DOHH2 (cell line): ENCODE measurements at regions not wholly inside any gene's neighbourhood (a gene's known extent, or its start where the extent isn't known, plus 50 kb on each side); places are given as distances from the start of the nearest gene placed in this dataset.

Experiments
- H3F3A ChIP-seq: fragments of 200-600 bp; sonication (generic), shearing (Covaris generic); 2 replicates; pipeline ENCODE4 v1.6.0; 2016; ENCODE audit warnings: antibody characterized with exemption, mild to moderate bottlenecking; ENCODE audit not compliant: control insufficient read depth, insufficient read depth
- H3K27ac ChIP-seq: fragments of 200-600 bp; sonication (generic); 2 replicates; pipeline ENCODE4 v1.5.1; 2014; ENCODE audit warnings: low read depth, mild to moderate bottlenecking, low read length, moderate library complexity
- H3K27me3 ChIP-seq: fragments of 200-600 bp; sonication (generic); 2 replicates; pipeline ENCODE4 v1.6.1; 2014; ENCODE audit warnings: mild to moderate bottlenecking, low read length, mixed read lengths; ENCODE audit not compliant: control insufficient read depth
- H3K36me3 ChIP-seq: fragments of 200-600 bp; sonication (generic); 2 replicates; pipeline ENCODE4 v1.6.1; 2014; ENCODE audit warnings: mild to moderate bottlenecking, low read length, moderate library complexity, mixed read lengths; ENCODE audit not compliant: control insufficient read depth
- H3K4me1 ChIP-seq: fragments of 200-600 bp; sonication (generic); 2 replicates; pipeline ENCODE4 v1.6.1; 2014; ENCODE audit warnings: mild to moderate bottlenecking, low read length, mixed read lengths; ENCODE audit not compliant: control insufficient read depth
- H3K4me2 ChIP-seq: fragments of 200-600 bp; sonication (generic); 2 replicates; pipeline ENCODE4 v1.6.0; 2014; ENCODE audit warnings: mild to moderate bottlenecking, low read length, moderate library complexity
- H3K4me3 ChIP-seq: fragments of 200-600 bp; sonication (generic); 2 replicates; pipeline ENCODE4 v1.5.1; 2014; ENCODE audit warnings: mild to moderate bottlenecking, low read length, mixed read lengths
- H3K79me2 ChIP-seq: fragments of 200-600 bp; sonication (generic); 2 replicates; pipeline ENCODE4 v1.6.1; 2014; ENCODE audit warnings: mild to moderate bottlenecking, low read length, mixed read lengths; ENCODE audit not compliant: control insufficient read depth
- H3K9me2 ChIP-seq: fragments of 200-600 bp; sonication (generic); replicated peaks from 2 replicates; pipeline ENCODE4 v1.6.1; 2014; ENCODE audit warnings: mild to moderate bottlenecking, low read length, mixed read lengths; ENCODE audit not compliant: control insufficient read depth
- H3K9me3 ChIP-seq: fragments of 200-600 bp; sonication (generic); 2 replicates; pipeline ENCODE4 v1.6.1; 2014; ENCODE audit warnings: antibody characterized with exemption, low read length, mixed read lengths; ENCODE audit not compliant: control insufficient read depth, insufficient read depth
- H4K20me1 ChIP-seq: fragments of 200-600 bp; sonication (generic); 2 replicates; pipeline ENCODE4 v1.6.0; 2014; ENCODE audit warnings: low read depth, mild to moderate bottlenecking, antibody characterized with exemption, low read length, moderate library complexity; ENCODE audit not compliant: control insufficient read depth, insufficient read depth
- EZH2phosphoT487 ChIP-seq: fragments of 200-600 bp; sonication (generic); IDR thresholded peaks from 2 replicates; pipeline ENCODE4 v1.6.1; 2017; ENCODE audit warnings: borderline replicate concordance, mild to moderate bottlenecking, antibody characterized with exemption, low read length, moderate library complexity, mixed read lengths
- TF ChIP-seq, protein P1 (sequence below): fragments of 200-600 bp; sonication (generic); IDR thresholded peaks from one replicate; pipeline ENCODE4 v1.5.1; 2014; ENCODE audit warnings: antibody characterized with exemption, mild to moderate bottlenecking, low read depth, low read length; ENCODE audit not compliant: poor library complexity, severe bottlenecking

DNA sequence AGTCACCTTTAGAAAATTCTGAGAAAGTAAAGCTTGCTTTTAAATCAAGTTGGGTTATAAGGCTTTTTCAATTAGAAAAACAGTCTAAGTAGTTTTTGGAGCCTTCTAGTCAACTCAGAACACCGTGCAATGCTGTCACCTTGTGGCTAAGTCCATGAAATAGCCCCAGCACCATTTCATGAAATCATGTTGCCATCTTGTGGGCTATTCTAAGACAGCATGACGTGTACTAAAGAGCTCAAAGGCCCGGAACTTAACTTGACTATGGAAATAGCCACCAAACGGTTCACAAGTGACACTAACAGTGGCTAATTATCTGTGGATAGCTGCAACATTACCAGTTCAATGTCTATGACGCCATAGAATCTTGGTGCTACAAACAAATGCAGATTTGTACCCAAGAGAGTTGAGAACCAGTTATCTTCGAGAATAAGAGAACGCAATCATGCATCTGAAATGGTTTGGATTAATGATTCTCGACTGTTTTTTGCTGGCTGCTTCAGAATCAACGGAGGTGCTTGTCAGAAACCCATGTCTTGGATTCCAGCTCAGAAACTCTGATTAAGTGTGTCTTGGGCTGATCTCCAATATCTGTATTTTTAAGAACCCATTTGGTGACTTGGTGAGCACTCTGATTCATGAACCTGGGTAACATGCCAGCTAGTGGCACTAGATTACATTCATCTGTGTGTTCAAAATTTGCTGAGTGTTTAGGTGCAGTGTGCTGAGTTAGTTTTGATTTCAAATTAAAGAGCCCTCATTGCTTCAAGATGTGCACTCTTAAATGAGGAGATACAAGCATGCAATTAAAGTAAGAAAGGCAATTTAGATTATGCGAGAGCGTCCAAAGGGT is 111.2 kb upstream of the MCTP2 start:
- no peaks in the 10 kb centered on the region for H4K20me1 ChIP-seq
- H3K9me3 ChIP-seq: no peaks in the 10 kb centered on the region
- H3K79me2 ChIP-seq: no peaks in the 10 kb centered on the region
- H3K9me2 ChIP-seq: no peaks in the 10 kb centered on the region
- TF ChIP-seq EZH2phosphoT487: no peak
- TF ChIP-seq, protein P1, sequence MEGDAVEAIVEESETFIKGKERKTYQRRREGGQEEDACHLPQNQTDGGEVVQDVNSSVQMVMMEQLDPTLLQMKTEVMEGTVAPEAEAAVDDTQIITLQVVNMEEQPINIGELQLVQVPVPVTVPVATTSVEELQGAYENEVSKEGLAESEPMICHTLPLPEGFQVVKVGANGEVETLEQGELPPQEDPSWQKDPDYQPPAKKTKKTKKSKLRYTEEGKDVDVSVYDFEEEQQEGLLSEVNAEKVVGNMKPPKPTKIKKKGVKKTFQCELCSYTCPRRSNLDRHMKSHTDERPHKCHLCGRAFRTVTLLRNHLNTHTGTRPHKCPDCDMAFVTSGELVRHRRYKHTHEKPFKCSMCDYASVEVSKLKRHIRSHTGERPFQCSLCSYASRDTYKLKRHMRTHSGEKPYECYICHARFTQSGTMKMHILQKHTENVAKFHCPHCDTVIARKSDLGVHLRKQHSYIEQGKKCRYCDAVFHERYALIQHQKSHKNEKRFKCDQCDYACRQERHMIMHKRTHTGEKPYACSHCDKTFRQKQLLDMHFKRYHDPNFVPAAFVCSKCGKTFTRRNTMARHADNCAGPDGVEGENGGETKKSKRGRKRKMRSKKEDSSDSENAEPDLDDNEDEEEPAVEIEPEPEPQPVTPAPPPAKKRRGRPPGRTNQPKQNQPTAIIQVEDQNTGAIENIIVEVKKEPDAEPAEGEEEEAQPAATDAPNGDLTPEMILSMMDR: peak; percentile 96
- no peaks in the 10 kb centered on the region for H3F3A ChIP-seq
- peaks cover under 1% of the 10 kb centered on the region; the same call in 1 of the 2 replicates for H3K4me1 ChIP-seq
- H3K27ac ChIP-seq: no peak overlapping the region
- H3K4me2 ChIP-seq: no peak overlapping the region
- H3K4me3 ChIP-seq: no peak overlapping the region
- no peaks in the 10 kb centered on the region for H3K36me3 ChIP-seq
- H3K27me3 ChIP-seq: no peaks in the 10 kb centered on the region

DNA sequence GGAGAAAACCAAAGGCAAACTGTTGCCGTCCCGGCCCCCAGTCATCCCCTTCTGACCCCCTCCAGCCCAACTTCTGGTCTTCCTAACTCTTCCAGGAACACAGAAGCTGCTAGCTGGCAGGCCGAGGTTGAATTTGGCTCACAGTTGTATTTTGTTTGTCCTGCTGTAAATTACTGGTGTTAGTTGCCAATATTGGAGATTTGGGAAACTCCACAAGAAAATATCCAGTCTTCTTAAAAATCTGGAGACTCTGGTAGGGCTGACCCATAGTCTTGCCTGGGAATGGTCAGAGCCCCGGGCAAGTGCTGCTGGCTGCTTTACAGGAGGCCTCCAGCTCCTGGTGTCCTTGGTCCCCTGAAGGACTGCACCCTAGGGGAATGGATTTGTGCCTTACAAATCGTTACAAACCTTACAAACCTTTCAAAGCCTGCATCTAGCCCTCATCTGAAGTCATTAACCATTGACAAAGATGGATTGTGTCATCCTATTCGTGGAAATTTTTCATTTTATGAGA is 112.0 kb upstream of the MCTP2 start:
- Histone ChIP-seq H3K79me2 (no peaks in the 10 kb centered on the region), H3K4me1 (no peaks in the 10 kb centered on the region; the same call in 1 of the 2 replicates), H3K27me3 (no peaks in the 10 kb centered on the region; the same call in 1 of the 2 replicates), H4K20me1 (no peaks in the 10 kb centered on the region), H3K9me2 (no peaks in the 10 kb centered on the region), H3K9me3 (no peaks in the 10 kb centered on the region), H3K4me3 (no peak overlapping the region), H3F3A (no peaks in the 10 kb centered on the region), H3K4me2 (no peak overlapping the region), H3K36me3 (no peaks in the 10 kb centered on the region), H3K27ac (no peak overlapping the region)
- TF ChIP-seq, protein P1: no peak
- TF ChIP-seq EZH2phosphoT487: no peak

GRCh38 chr15:94110476-94111130 is 120.8 kb upstream of the MCTP2 start:
- H3F3A ChIP-seq: no peaks in the 10 kb centered on the region
- H3K36me3 ChIP-seq: no peaks in the 10 kb centered on the region
- H4K20me1 ChIP-seq: no peaks in the 10 kb centered on the region
- H3K27ac ChIP-seq: no peak overlapping the region
- TF ChIP-seq EZH2phosphoT487: no peak
- TF ChIP-seq, protein P1: no peak
- H3K79me2 ChIP-seq: no peaks in the 10 kb centered on the region
- H3K9me3 ChIP-seq: no peaks in the 10 kb centered on the region
- no peak overlapping the region for H3K4me3 ChIP-seq
- H3K4me2 ChIP-seq: no peak overlapping the region
- no peaks in the 10 kb centered on the region for H3K9me2 ChIP-seq
- no peaks in the 10 kb centered on the region for H3K4me1 ChIP-seq
- H3K27me3 ChIP-seq: peaks cover 5% of the 10 kb centered on the region
